Panc1 (cell line): ENCODE measurements at regions not wholly inside any gene's neighbourhood (a gene's known extent, or its start where the extent isn't known, plus 50 kb on each side); places are given as distances from the start of the nearest gene placed in this dataset.

ENCODE experiments used
- CTCF ChIP-seq: fragments of 450-650 bp; IDR thresholded peaks from 2 replicates; pipeline ENCODE4 v1.5.1; 2017; ENCODE audit warnings: mild to moderate bottlenecking
- POLR2AphosphoS5 ChIP-seq: IDR thresholded peaks from 2 replicates; pipeline ENCODE4 v1.6.1; 2012; ENCODE audit warnings: mild to moderate bottlenecking, low read depth, low read length, moderate library complexity
- REST ChIP-seq, 2 experiments: IDR thresholded peaks; 2 replicates each; pipeline ENCODE4 v1.6.1; 2011 to 2012; ENCODE audit warnings: low read depth in 2 of 2, control low read depth in 1 of 2, low read length in 1 of 2, mild to moderate bottlenecking in 1 of 2, moderate library complexity in 1 of 2; ENCODE audit not compliant: insufficient read depth in 1 of 2
- SIN3A ChIP-seq: IDR thresholded peaks from 2 replicates; pipeline ENCODE4 v1.6.1; 2012; ENCODE audit warnings: low read depth, mild to moderate bottlenecking, low read length, moderate library complexity, borderline replicate concordance; ENCODE audit not compliant: insufficient read depth
- TCF7L2 ChIP-seq: IDR thresholded peaks from 2 replicates; pipeline ENCODE4 v1.6.1; 2011; ENCODE audit warnings: mild to moderate bottlenecking, low read depth, low read length, inconsistent platforms

GRCh38 chr6:163919652-163920051 lies 505.1 kb downstream of the QKI start:
- TF ChIP-seq CTCF (no peak), REST (IDR thresholded peaks at IDR 0.05; ENCODE audit: insufficient read depth in 1 of 2, low read depth in 2 of 2, low read length in 1 of 2) (no peak), POLR2AphosphoS5 (no peak), TCF7L2 (no peak), SIN3A (no peak)
